Endothelial cell of umbilical vein (primary cell): ENCODE measurements at regions not wholly inside any gene's neighbourhood (a gene's known extent, or its start where the extent isn't known, plus 50 kb on each side); places are given as distances from the start of the nearest gene placed in this dataset.

Experiments
- CTCF ChIP-seq, 2 donors: IDR thresholded peaks; 1 replicate in 1 of 2; 2 replicates in 1 of 2; pipeline ENCODE4 v1.5.1; 2011; ENCODE audit warnings: low read length in 2 of 2, mild to moderate bottlenecking in 2 of 2, moderate library complexity in 2 of 2, control low read depth in 1 of 2, inconsistent platforms in 1 of 2, low read depth in 1 of 2; ENCODE audit not compliant: insufficient read depth in 1 of 2; ENCODE audit errors: extremely low read depth in 1 of 2
- EZH2 ChIP-seq: IDR thresholded peaks from 2 replicates; pipeline ENCODE4 v1.6.1; 2012; ENCODE audit warnings: borderline replicate concordance, low read depth, mild to moderate bottlenecking, moderate library complexity, low read length, inconsistent platforms; ENCODE audit not compliant: severe bottlenecking
- MYC ChIP-seq: IDR thresholded peaks from one replicate; pipeline ENCODE4 v1.6.1; 2011; ENCODE audit warnings: mild to moderate bottlenecking, low read depth, low read length
- POLR2AphosphoS5 ChIP-seq: IDR thresholded peaks from 2 replicates; pipeline ENCODE4 v1.6.1; 2012; ENCODE audit warnings: low read depth, mild to moderate bottlenecking, control low read depth, low read length, moderate library complexity; ENCODE audit not compliant: insufficient read depth

- TF ChIP-seq CTCF (IDR thresholded peaks at IDR 0.05; ENCODE audit: extremely low read depth in 1 of 2, insufficient read depth in 1 of 2, low read depth in 1 of 2, low read length in 2 of 2) (no peak), MYC (no peak), POLR2AphosphoS5 (no peak), EZH2 (no peak)
Measured at GRCh38 chr12:88729196-88729595, 148.9 kb upstream of the KITLG start.
